ENCODE measurements at regions not wholly inside any gene's neighbourhood (a gene's known extent, or its start where the extent isn't known, plus 50 kb on each side); places are given as distances from the start of the nearest gene placed in this dataset.

DNA sequence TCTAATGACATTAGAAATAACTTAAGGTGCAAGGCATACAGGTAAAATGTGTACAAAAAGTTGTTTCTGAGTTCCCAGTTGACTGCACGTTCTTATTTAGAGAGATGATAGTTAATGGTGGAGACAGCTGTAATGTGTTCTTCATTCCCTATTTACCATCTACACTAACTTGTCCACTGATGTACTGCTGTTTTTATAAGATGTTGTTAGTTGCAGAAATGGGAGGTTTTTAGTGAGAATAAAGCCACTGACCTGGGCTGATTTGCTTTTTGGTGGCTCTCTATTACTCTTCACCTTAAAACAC is 122.9 kb upstream of the LYPLAL1 start:
- Histone ChIP-seq H3K4me2 (ENCODE audit: low read length) (no peak overlapping the region), H3K4me3 (ENCODE audit: low read depth, low read length, poor library complexity, severe bottlenecking) (no peak overlapping the region), H3K9me3 (ENCODE audit: low read length) (no peaks in the 10 kb centered on the region), H3K9me2 (ENCODE audit: insufficient read depth, low read length) (no peaks in the 10 kb centered on the region), H3K4me1 (ENCODE audit: insufficient read depth, low read length, poor library complexity, severe bottlenecking) (no peaks in the 10 kb centered on the region), H3K79me2 (ENCODE audit: insufficient read depth, low read depth, low read length) (no peaks in the 10 kb centered on the region), H4K20me1 (ENCODE audit: insufficient read depth, low read length) (no peaks in the 10 kb centered on the region), H2AFZ (ENCODE audit: low read length) (no peak overlapping the region), H3K36me3 (ENCODE audit: insufficient read depth, low read length) (no peaks in the 10 kb centered on the region), H3K27ac (ENCODE audit: low read depth, low read length, poor library complexity, severe bottlenecking) (no peak overlapping the region)
- TF ChIP-seq EZH2phosphoT487 (IDR thresholded peaks at IDR 0.05; ENCODE audit: borderline replicate concordance, low read depth, low read length) = no peak
- TF ChIP-seq, protein P1, sequence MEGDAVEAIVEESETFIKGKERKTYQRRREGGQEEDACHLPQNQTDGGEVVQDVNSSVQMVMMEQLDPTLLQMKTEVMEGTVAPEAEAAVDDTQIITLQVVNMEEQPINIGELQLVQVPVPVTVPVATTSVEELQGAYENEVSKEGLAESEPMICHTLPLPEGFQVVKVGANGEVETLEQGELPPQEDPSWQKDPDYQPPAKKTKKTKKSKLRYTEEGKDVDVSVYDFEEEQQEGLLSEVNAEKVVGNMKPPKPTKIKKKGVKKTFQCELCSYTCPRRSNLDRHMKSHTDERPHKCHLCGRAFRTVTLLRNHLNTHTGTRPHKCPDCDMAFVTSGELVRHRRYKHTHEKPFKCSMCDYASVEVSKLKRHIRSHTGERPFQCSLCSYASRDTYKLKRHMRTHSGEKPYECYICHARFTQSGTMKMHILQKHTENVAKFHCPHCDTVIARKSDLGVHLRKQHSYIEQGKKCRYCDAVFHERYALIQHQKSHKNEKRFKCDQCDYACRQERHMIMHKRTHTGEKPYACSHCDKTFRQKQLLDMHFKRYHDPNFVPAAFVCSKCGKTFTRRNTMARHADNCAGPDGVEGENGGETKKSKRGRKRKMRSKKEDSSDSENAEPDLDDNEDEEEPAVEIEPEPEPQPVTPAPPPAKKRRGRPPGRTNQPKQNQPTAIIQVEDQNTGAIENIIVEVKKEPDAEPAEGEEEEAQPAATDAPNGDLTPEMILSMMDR (conservative IDR thresholded peaks at IDR 0.05; ENCODE audit: low read length) = no peak
- no peak for DNase-seq (ENCODE audit: low spot score)
- CTCF ChIA-PET (ENCODE audit: unreplicated experiment) = no interaction called here
- BruUV-seq (replicated peaks) = no TSS peak
- intact Hi-C loops (cut with micrococcal nuclease; ENCODE audit: unreplicated experiment) = no loop called here
- POLR2A ChIA-PET = no interaction called here

GRCh38 chr1:219051547-219051946 is 122.1 kb upstream of the LYPLAL1 start:
- ChIA-PET CTCF (ENCODE audit: unreplicated experiment) (no interaction called here), POLR2A (interaction anchor here (0.5 to 0.6 kb wide), 2 partner anchors 19 to 708 kb away, joined by 3 to 4 read pairs; no protein-coding TSS in a partner anchor)
- H3K27ac ChIP-seq (ENCODE audit: low read depth, low read length, poor library complexity, severe bottlenecking) = no peak overlapping the region
- TF ChIP-seq, protein P1 (conservative IDR thresholded peaks at IDR 0.05; ENCODE audit: low read length) = no peak
- no peak for TF ChIP-seq EZH2phosphoT487 (IDR thresholded peaks at IDR 0.05; ENCODE audit: borderline replicate concordance, low read depth, low read length)
- H3K4me3 ChIP-seq (ENCODE audit: low read depth, low read length, poor library complexity, severe bottlenecking) = no peak overlapping the region
- no peak overlapping the region for H3K4me2 ChIP-seq (ENCODE audit: low read length)
- H2AFZ ChIP-seq (ENCODE audit: low read length) = no peak overlapping the region
- H4K20me1 ChIP-seq (ENCODE audit: insufficient read depth, low read length) = no peaks in the 10 kb centered on the region
- DNase-seq (ENCODE audit: low spot score) = no peak
- no peaks in the 10 kb centered on the region for H3K79me2 ChIP-seq (ENCODE audit: insufficient read depth, low read depth, low read length)
- intact Hi-C loops (cut with micrococcal nuclease; ENCODE audit: unreplicated experiment) = no loop called here
- H3K36me3 ChIP-seq (ENCODE audit: insufficient read depth, low read length) = no peaks in the 10 kb centered on the region
- H3K9me3 ChIP-seq (ENCODE audit: low read length) = no peaks in the 10 kb centered on the region
- H3K4me1 ChIP-seq (ENCODE audit: insufficient read depth, low read length, poor library complexity, severe bottlenecking) = no peaks in the 10 kb centered on the region
- BruUV-seq (replicated peaks) = no TSS peak
- no peaks in the 10 kb centered on the region for H3K9me2 ChIP-seq (ENCODE audit: insufficient read depth, low read length)

DNA sequence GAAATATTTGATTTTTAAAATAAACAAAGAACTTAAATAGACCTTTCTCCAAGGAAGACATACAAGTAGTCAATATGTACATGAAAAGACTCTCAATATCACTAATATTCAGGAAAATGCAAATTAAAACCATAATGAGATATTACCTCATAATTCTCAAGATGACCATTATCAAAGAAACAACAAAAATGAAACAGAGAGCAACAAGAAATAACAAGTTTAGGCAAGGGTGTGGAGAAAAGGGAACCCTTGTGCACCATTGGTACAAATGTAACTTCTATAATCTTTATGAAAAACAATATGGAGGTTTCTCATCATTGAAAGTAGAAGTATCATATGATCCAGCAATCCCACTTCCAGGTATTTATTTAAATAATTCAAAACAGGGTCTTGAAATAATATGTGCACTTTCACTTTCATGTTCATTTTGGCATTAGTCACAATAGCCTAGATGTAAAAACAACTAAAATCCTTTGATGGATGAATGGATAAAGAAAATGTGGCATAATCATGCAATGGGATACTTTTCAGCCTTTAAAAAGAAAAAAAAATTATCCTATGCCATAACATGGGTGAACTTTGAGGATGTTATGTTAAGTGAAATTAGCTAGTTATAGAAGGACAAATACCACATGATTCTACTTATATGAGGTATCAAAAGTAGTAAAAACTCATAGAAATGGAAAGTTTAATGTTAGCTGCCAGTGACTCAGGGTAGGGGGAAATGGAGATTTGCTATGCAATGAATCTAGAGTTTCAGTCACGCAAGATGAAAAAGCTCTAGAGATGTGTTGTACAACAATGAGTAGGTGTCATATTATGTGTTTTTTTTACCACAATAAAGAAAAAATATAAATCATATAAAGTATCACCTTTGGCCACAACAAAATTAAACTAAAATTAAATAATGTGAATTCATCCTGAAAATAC is 114.5 kb upstream of the LYPLAL1 start:
- Histone ChIP-seq H3K4me1 (ENCODE audit: insufficient read depth, low read length, poor library complexity, severe bottlenecking) (no peaks in the 10 kb centered on the region), H3K79me2 (ENCODE audit: insufficient read depth, low read depth, low read length) (no peaks in the 10 kb centered on the region), H3K9me3 (ENCODE audit: low read length) (no peaks in the 10 kb centered on the region), H4K20me1 (ENCODE audit: insufficient read depth, low read length) (no peaks in the 10 kb centered on the region), H3K4me3 (ENCODE audit: low read depth, low read length, poor library complexity, severe bottlenecking) (no peak overlapping the region), H3K9me2 (ENCODE audit: insufficient read depth, low read length) (no peaks in the 10 kb centered on the region), H3K36me3 (ENCODE audit: insufficient read depth, low read length) (no peaks in the 10 kb centered on the region), H3K27ac (ENCODE audit: low read depth, low read length, poor library complexity, severe bottlenecking) (no peak overlapping the region), H2AFZ (ENCODE audit: low read length) (no peak overlapping the region), H3K4me2 (ENCODE audit: low read length) (no peak overlapping the region)
- POLR2A ChIA-PET = interaction anchor here (0.5 to 0.7 kb wide), 2 partner anchors 276 to 440 kb away, joined by 3 read pairs; no protein-coding TSS in a partner anchor
- BruUV-seq (replicated peaks) = no TSS peak
- intact Hi-C loops (cut with micrococcal nuclease; ENCODE audit: unreplicated experiment) = no loop called here
- CTCF ChIA-PET (ENCODE audit: unreplicated experiment) = no interaction called here
- TF ChIP-seq, protein P1 (conservative IDR thresholded peaks at IDR 0.05; ENCODE audit: low read length) = no peak
- no peak for TF ChIP-seq EZH2phosphoT487 (IDR thresholded peaks at IDR 0.05; ENCODE audit: borderline replicate concordance, low read depth, low read length)
- no peak for DNase-seq (ENCODE audit: low spot score)

All from OCI-LY7 (cell line).